Left forelimb (tissue), 1 donor: ENCODE measurements at regions not wholly inside any gene's neighbourhood (a gene's known extent, or its start where the extent isn't known, plus 50 kb on each side); places are given as distances from the start of the nearest gene placed in this dataset.

ENCODE experiments used
- DNase-seq: peaks from one replicate; pipeline ENCODE4 v3.0.0-alpha.2; 2018; ENCODE audit warnings: low spot score

DNA sequence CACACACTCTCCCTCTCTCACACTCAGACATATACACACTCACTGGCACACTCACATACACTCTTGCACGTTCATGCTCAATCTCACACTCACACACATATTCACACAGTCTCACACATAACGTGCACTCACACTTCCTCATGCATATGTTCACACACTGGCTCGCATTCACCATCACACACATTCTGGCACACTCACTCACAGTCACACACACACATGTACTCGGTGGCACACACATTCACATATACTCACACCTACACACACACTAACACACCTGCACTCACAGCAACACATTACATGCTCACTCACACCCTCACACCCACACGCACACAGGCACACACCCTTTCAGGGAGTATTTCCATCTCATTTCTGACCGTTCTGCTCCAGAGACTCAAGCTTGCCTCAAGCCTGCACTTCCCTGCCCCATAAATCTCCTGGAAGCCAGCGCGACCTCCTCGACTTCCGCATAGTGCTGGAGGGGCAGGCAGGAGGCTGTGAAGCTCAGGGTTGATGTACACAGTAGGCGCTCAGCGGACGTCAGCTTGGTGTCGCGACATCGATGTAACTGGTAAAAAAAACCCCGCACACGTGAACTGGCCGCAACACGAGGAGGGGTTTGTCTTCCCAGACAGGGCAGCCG, 66.7 kb upstream of the FOXF1 start:
- no peak for DNase-seq

- DNase-seq = no peak
These were observed 66.1 kb upstream of the FOXF1 start for GRCh38 chr16:86444261-86444660.

DNA sequence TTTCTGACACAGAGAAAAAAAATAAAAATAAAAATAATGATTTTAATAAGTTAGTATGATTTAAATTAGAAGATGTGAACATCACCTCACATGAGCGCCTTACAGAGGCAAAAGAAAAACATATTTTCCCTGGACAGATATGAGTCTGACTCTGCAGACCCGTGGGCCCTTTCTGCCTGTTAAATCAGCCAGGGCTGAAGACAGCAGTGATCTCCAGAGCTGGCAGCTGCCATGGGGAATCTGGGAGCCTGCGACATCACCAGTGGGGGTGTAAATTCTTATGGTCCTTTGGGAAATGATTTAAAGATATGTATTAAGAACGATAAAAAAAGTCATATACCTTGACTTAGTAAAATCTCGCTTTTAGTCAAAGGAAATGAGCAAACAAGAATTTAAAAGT, 65.7 kb upstream of the FOXF1 start:
- no peak for DNase-seq

DNA sequence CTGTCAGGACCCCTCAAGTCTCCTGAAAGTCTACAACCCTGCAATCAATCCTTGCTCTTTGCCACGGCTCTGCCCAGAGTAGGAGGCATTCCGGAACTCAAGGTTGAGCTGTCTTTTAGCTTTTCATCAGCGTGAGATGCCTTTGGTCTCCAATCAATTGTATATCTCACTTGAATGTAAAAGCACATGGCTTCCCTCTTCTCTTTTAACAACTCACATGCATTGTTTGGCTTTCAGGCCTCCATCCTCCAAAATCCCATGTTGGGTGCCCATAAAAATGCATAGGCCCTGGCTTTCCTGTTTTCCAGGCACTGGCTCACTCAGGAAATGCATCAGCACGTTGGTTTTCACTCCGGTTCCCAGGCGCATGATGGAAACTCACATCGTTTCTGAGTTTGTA, 64.0 kb upstream of the FOXF1 start:
- DNase-seq = no peak

GRCh38 chr16:86447228-86447627, 63.1 kb upstream of the FOXF1 start:
- DNase-seq = no peak

- no peak for DNase-seq
These were observed 61.9 kb upstream of the FOXF1 start for GRCh38 chr16:86448306-86448890.

DNA sequence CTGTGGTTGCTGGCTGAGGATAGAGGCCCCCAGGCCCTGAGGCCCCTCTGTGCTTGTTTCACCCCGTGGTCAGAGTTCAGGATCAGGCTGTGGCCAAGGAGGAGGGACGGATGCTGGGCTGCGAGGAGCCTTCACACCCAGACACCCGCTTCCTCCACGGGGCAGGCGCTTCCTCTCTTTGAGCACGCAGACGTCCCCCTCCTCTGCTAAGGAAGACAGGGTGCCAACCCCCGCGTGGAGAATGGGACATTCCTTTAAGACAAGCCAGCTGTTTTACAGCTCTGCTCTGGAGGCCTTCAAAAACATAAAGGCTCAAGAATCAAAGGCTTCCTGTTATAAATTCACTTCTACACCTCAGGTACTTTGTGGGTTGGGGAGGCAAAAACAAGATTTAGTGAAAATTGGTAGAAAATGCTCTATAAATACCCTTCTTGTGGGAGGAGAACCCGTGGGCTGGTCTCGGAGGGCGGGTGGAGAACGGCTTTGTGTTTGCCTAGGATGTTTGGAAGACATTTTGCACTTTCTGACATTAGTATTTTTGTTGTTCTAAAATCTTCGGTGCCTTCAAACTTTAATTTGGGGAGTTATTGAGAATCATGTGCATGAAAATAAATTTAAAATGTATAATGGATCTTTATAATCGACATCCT, 60.8 kb upstream of the FOXF1 start:
- DNase-seq = no peak

DNA sequence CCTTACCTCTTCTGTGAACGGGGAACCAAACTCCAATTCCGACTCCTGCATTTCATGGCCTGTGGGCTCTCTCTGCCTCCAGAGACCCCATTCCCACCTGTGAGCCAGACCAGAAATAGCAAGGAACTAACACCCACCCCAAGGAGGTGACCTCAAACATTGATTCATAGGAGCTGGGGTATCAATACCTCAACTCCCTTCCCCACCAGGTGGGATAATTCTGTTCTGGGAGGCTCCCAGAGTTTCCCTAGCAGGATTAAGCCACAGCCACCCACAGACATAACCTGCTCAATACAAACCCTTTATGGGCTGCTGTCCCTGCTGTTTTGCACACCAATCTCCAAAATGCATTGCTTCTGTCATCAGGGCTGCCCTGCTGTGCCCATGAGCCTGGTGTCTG, 59.6 kb upstream of the FOXF1 start:
- no peak for DNase-seq

GRCh38 chr16:86452451-86452850, 57.9 kb upstream of the FOXF1 start:
- DNase-seq = no peak

- DNase-seq = no peak
These were observed 55.2 kb upstream of the FOXF1 start for GRCh38 chr16:86455116-86455515.

- no peak for DNase-seq
These were observed 54.7 kb upstream of the FOXF1 start for GRCh38 chr16:86455640-86456039.

DNA sequence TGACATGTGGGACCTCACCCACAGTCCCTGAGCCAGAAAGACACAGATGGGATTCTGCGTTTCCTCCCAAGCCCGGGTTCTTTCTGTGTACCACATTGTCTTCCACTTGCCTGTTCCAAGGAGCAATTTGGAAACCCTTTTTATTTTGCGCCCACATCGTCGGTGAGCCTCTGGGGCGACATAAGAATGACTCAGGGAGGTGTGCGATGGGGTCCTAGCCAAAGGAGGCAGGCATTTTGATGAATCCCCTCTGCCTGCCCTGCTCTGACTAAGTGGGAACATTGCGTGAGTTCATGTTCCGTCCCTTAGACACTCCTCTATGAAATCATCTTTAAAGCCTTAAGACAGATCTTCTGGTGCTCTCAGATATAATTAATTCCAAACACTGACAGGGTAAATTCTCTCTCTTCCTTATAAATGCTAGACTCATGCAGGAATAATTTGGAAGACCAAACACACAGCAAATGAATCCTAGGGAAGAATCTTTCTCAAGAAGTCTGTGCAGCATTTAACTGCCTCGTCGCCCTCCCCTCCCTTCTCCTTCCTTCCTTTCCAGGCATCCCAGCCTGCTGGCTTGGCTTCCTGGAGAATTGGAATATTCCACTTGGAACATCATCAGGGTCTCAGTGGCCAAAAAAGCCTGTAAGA, 52.7 kb upstream of the FOXF1 start:
- no peak for DNase-seq

- no peak for DNase-seq
These were observed 52.1 kb upstream of the FOXF1 start for GRCh38 chr16:86458149-86458777.

GRCh38 chr16:86459266-86459665, 51.1 kb upstream of the FOXF1 start:
- DNase-seq = no peak
